Immature natural killer cell (primary cell): ENCODE measurements at regions not wholly inside any gene's neighbourhood (a gene's known extent, or its start where the extent isn't known, plus 50 kb on each side); places are given as distances from the start of the nearest gene placed in this dataset.
A peak's percentile ranks its signal among the peaks of the same experiment; 100 is the strongest.

ENCODE experiments used
- DNase-seq, 3 donors: peaks; one replicate each; pipeline ENCODE4 v3.0.0; 2022; ENCODE audit warnings: mixed read lengths in 1 of 3
- H3K27ac Mint-ChIP-seq, 6 donors: one replicate each; pipeline ENCODE4 v1.8.0; 2020; ENCODE audit warnings: mixed read lengths in 6 of 6, mild to moderate bottlenecking in 5 of 6, inconsistent platforms in 4 of 6, moderate library complexity in 3 of 6
- H3K27me3 Mint-ChIP-seq, 3 donors: one replicate each; pipeline ENCODE4 v1.8.0; 2020 to 2021; ENCODE audit warnings: low read depth in 3 of 3, mild to moderate bottlenecking in 3 of 3, mixed read lengths in 3 of 3, moderate library complexity in 3 of 3, inconsistent platforms in 1 of 3
- H3K36me3 Mint-ChIP-seq, 3 donors: one replicate each; pipeline ENCODE4 v1.8.0; 2020; ENCODE audit warnings: mixed read lengths in 3 of 3, inconsistent platforms in 2 of 3, mild to moderate bottlenecking in 2 of 3
- H3K4me1 Mint-ChIP-seq, 2 donors: one replicate each; pipeline ENCODE4 v1.8.0; 2020; ENCODE audit warnings: inconsistent platforms in 2 of 2, mild to moderate bottlenecking in 2 of 2, mixed read lengths in 2 of 2, moderate library complexity in 1 of 2
- H3K4me3 Mint-ChIP-seq, 5 donors: one replicate each; pipeline ENCODE4 v1.8.0; 2020; ENCODE audit warnings: mild to moderate bottlenecking in 5 of 5, mixed read lengths in 5 of 5, inconsistent platforms in 3 of 5, moderate library complexity in 3 of 5
- H3K9me3 Mint-ChIP-seq, 6 donors: one replicate each; pipeline ENCODE4 v1.8.0; 2020; ENCODE audit warnings: mild to moderate bottlenecking in 6 of 6, mixed read lengths in 6 of 6, inconsistent platforms in 4 of 6, moderate library complexity in 3 of 6

GRCh38 chr9:113657765-113658544 is 194.4 kb downstream of the RGS3 start:
- peaks cover 2 to 6% (median 2%) of the 10 kb centered on the region in 3 donors for H3K27me3 Mint-ChIP-seq
- DNase-seq = peak; percentile 71 to 79 (median 75)
- H3K4me1 Mint-ChIP-seq = peaks cover 15 to 28% of the 10 kb centered on the region in 2 donors
- no peaks in the 10 kb centered on the region for H3K36me3 Mint-ChIP-seq
- H3K9me3 Mint-ChIP-seq = no peaks in the 10 kb centered on the region
- H3K27ac Mint-ChIP-seq = peak overlapping the region in 1 of 6 donors; percentile 82
- H3K4me3 Mint-ChIP-seq = peak overlapping the region in 3 of 5 donors; percentile 9 to 59 (median 10)

GRCh38 chr9:113658545-113658895 is 195.0 kb downstream of the RGS3 start:
- H3K36me3 Mint-ChIP-seq = no peaks in the 10 kb centered on the region
- no peak overlapping the region for H3K4me3 Mint-ChIP-seq
- no peak overlapping the region for H3K27ac Mint-ChIP-seq
- H3K9me3 Mint-ChIP-seq = no peaks in the 10 kb centered on the region
- DNase-seq = no peak
- peaks cover 2 to 6% (median 6%) of the 10 kb centered on the region in 3 donors for H3K27me3 Mint-ChIP-seq
- H3K4me1 Mint-ChIP-seq = peaks cover 15 to 28% of the 10 kb centered on the region in 2 donors

- H3K27ac Mint-ChIP-seq = no peak overlapping the region
- DNase-seq = no peak
- H3K4me3 Mint-ChIP-seq = no peak overlapping the region
- H3K4me1 Mint-ChIP-seq = peaks cover 15 to 28% of the 10 kb centered on the region in 2 donors
- no peaks in the 10 kb centered on the region for H3K9me3 Mint-ChIP-seq
- no peaks in the 10 kb centered on the region for H3K36me3 Mint-ChIP-seq
- H3K27me3 Mint-ChIP-seq = peaks cover 2 to 6% (median 6%) of the 10 kb centered on the region in 3 donors
These were observed 195.5 kb downstream of the RGS3 start for GRCh38 chr9:113659039-113659438.

- Mint-ChIP-seq H3K36me3 (no peaks in the 10 kb centered on the region), H3K27ac (no peak overlapping the region), H3K27me3 (peaks cover 2 to 6% (median 6%) of the 10 kb centered on the region in 3 donors), H3K4me3 (no peak overlapping the region), H3K4me1 (peaks cover 15 to 28% of the 10 kb centered on the region in 2 donors), H3K9me3 (no peaks in the 10 kb centered on the region)
- DNase-seq = no peak
These were observed 196.2 kb downstream of the RGS3 start for GRCh38 chr9:113659740-113660139.

GRCh38 chr9:113660196-113660595 is 196.7 kb downstream of the RGS3 start:
- Mint-ChIP-seq H3K4me3 (no peak overlapping the region), H3K4me1 (peaks cover 15 to 26% of the 10 kb centered on the region in 2 donors), H3K36me3 (no peaks in the 10 kb centered on the region), H3K27me3 (peaks cover 2 to 6% (median 4%) of the 10 kb centered on the region in 3 donors), H3K9me3 (no peaks in the 10 kb centered on the region), H3K27ac (no peak overlapping the region)
- DNase-seq = no peak

- no peaks in the 10 kb centered on the region for H3K9me3 Mint-ChIP-seq
- no peak overlapping the region for H3K27ac Mint-ChIP-seq
- H3K36me3 Mint-ChIP-seq = no peaks in the 10 kb centered on the region
- DNase-seq = no peak
- peaks cover 11 to 21% of the 10 kb centered on the region in 2 donors for H3K4me1 Mint-ChIP-seq
- H3K27me3 Mint-ChIP-seq = peaks cover 2 to 10% (median 2%) of the 10 kb centered on the region in 3 donors
- no peak overlapping the region for H3K4me3 Mint-ChIP-seq
These were observed 197.5 kb downstream of the RGS3 start for GRCh38 chr9:113661074-113661473.

- Mint-ChIP-seq H3K27me3 (peaks cover 2 to 10% (median 3%) of the 10 kb centered on the region in 3 donors), H3K4me3 (no peak overlapping the region), H3K4me1 (no peaks in the 10 kb centered on the region), H3K27ac (no peak overlapping the region), H3K36me3 (no peaks in the 10 kb centered on the region), H3K9me3 (no peaks in the 10 kb centered on the region)
- no peak for DNase-seq
These were observed 200.8 kb downstream of the RGS3 start for GRCh38 chr9:113664181-113664875.

GRCh38 chr9:113665064-113665463 is 201.5 kb downstream of the RGS3 start:
- Mint-ChIP-seq H3K4me3 (no peak overlapping the region), H3K27me3 (peaks cover 2 to 10% (median 2%) of the 10 kb centered on the region in 3 donors), H3K27ac (no peak overlapping the region), H3K9me3 (no peaks in the 10 kb centered on the region), H3K4me1 (no peaks in the 10 kb centered on the region), H3K36me3 (no peaks in the 10 kb centered on the region)
- no peak for DNase-seq

- no peaks in the 10 kb centered on the region for H3K9me3 Mint-ChIP-seq
- H3K4me1 Mint-ChIP-seq = no peaks in the 10 kb centered on the region
- peak overlapping the region in 1 of 6 donors; percentile 46 for H3K27ac Mint-ChIP-seq
- no peak overlapping the region for H3K4me3 Mint-ChIP-seq
- peaks cover 2 to 10% (median 2%) of the 10 kb centered on the region in 3 donors for H3K27me3 Mint-ChIP-seq
- H3K36me3 Mint-ChIP-seq = no peaks in the 10 kb centered on the region
- no peak for DNase-seq
These were observed 202.2 kb downstream of the RGS3 start for GRCh38 chr9:113665756-113666155.

- Mint-ChIP-seq H3K27me3 (peaks cover 2 to 8% (median 2%) of the 10 kb centered on the region in 3 donors), H3K36me3 (no peaks in the 10 kb centered on the region), H3K4me3 (no peak overlapping the region), H3K27ac (no peak overlapping the region), H3K4me1 (no peaks in the 10 kb centered on the region), H3K9me3 (no peaks in the 10 kb centered on the region)
- DNase-seq = no peak
These were observed 204.5 kb downstream of the RGS3 start for GRCh38 chr9:113668061-113668460.

- H3K27ac Mint-ChIP-seq = no peak overlapping the region
- no peaks in the 10 kb centered on the region for H3K36me3 Mint-ChIP-seq
- DNase-seq = no peak
- no peaks in the 10 kb centered on the region for H3K9me3 Mint-ChIP-seq
- peaks cover 2 to 4% (median 2%) of the 10 kb centered on the region in 3 donors for H3K27me3 Mint-ChIP-seq
- H3K4me1 Mint-ChIP-seq = no peaks in the 10 kb centered on the region
- no peak overlapping the region for H3K4me3 Mint-ChIP-seq
These were observed 206.1 kb downstream of the RGS3 start for GRCh38 chr9:113669522-113670115.

GRCh38 chr9:113673726-113674125 is 202.4 kb upstream of the ZNF618 start:
- peaks cover 14 to 19% of the 10 kb centered on the region in 2 donors for H3K4me1 Mint-ChIP-seq
- H3K4me3 Mint-ChIP-seq = no peak overlapping the region
- H3K27ac Mint-ChIP-seq = no peak overlapping the region
- H3K27me3 Mint-ChIP-seq = peaks cover under 1 to 2% (median 2%) of the 10 kb centered on the region in 3 donors
- H3K9me3 Mint-ChIP-seq = no peaks in the 10 kb centered on the region
- H3K36me3 Mint-ChIP-seq = no peaks in the 10 kb centered on the region
- DNase-seq = no peak

GRCh38 chr9:113674436-113674835 is 201.7 kb upstream of the ZNF618 start:
- peaks cover 14 to 19% of the 10 kb centered on the region in 2 donors for H3K4me1 Mint-ChIP-seq
- no peaks in the 10 kb centered on the region for H3K9me3 Mint-ChIP-seq
- H3K36me3 Mint-ChIP-seq = no peaks in the 10 kb centered on the region
- H3K27me3 Mint-ChIP-seq = peaks cover 2 to 6% (median 2%) of the 10 kb centered on the region in 3 donors
- H3K4me3 Mint-ChIP-seq = no peak overlapping the region
- no peak for DNase-seq
- H3K27ac Mint-ChIP-seq = no peak overlapping the region

- Mint-ChIP-seq H3K27ac (peak overlapping the region in 3 of 6 donors; percentile 41 to 49 (median 46)), H3K36me3 (no peaks in the 10 kb centered on the region), H3K4me3 (peak overlapping the region in 1 of 5 donors; percentile 67), H3K27me3 (peaks cover 2 to 6% (median 2%) of the 10 kb centered on the region in 3 donors), H3K9me3 (no peaks in the 10 kb centered on the region), H3K4me1 (peaks cover 14 to 19% of the 10 kb centered on the region in 2 donors)
- DNase-seq = peak in 1 of 3 donors; percentile 27
These were observed 200.6 kb upstream of the ZNF618 start for GRCh38 chr9:113675475-113675941.
